NCI-H524 (cell line): ENCODE measurements at regions not wholly inside any gene's neighbourhood (a gene's known extent, or its start where the extent isn't known, plus 50 kb on each side); places are given as distances from the start of the nearest gene placed in this dataset.

Experiments used
- DNase-seq, 2 experiments: peaks; one replicate each; lab custom pipeline; 2025; lab: John Stamatoyannopoulos, UW

- no peak for DNase-seq
Observed at GRCh38 chr9:129472651-129473102, 148.2 kb downstream of the C9orf50 start.

GRCh38 chr9:129471201-129472019 is 149.5 kb downstream of the C9orf50 start:
- no peak for DNase-seq

- DNase-seq: no peak
Observed at GRCh38 chr9:129469988-129470316, 150.9 kb downstream of the C9orf50 start.

GRCh38 chr9:129469188-129469987 is 151.5 kb downstream of the C9orf50 start:
- no peak for DNase-seq

GRCh38 chr9:129467739-129468666 is 152.9 kb downstream of the C9orf50 start:
- DNase-seq: no peak

GRCh38 chr9:129467004-129467588 is 153.8 kb downstream of the C9orf50 start:
- peak in 1 of 2 experiments; percentile 22 for DNase-seq

GRCh38 chr9:129465834-129466535 is 154.9 kb downstream of the C9orf50 start:
- no peak for DNase-seq

GRCh38 chr9:129464972-129465833 is 155.7 kb downstream of the C9orf50 start:
- DNase-seq: no peak

GRCh38 chr9:129463994-129464393 is 156.9 kb downstream of the C9orf50 start:
- DNase-seq: no peak

GRCh38 chr9:129463477-129463876 is 157.4 kb downstream of the C9orf50 start:
- no peak for DNase-seq

GRCh38 chr9:129462360-129462759 is 158.5 kb downstream of the C9orf50 start:
- no peak for DNase-seq

GRCh38 chr9:129460323-129461261 is 160.3 kb downstream of the C9orf50 start:
- peak; percentile 98 to 99 for DNase-seq

GRCh38 chr9:129459547-129460322 is 161.2 kb downstream of the C9orf50 start:
- no peak for DNase-seq

GRCh38 chr9:129458663-129459546 is 162.0 kb downstream of the C9orf50 start:
- peak; percentile 94 to 96 for DNase-seq

- DNase-seq: peak in 1 of 2 experiments; percentile 76
Observed at GRCh38 chr9:129458155-129458661, 162.7 kb downstream of the C9orf50 start.

GRCh38 chr9:129457325-129457779 is 163.5 kb downstream of the C9orf50 start:
- no peak for DNase-seq
